ENCODE measurements at regions not wholly inside any gene's neighbourhood (a gene's known extent, or its start where the extent isn't known, plus 50 kb on each side); places are given as distances from the start of the nearest gene placed in this dataset.
A peak's percentile ranks its signal among the peaks of the same experiment; 100 is the strongest.
"Not testable (repeated sequence)": the region's sequence is repeated elsewhere in the genome, so short reads cannot be mapped to it uniquely, and the experiment has no call there.

GRCh38 chr13:33418224-33418953 lies 132.8 kb upstream of the STARD13 start:
- peak in 1 of 3 experiments; percentile 3 for DNase-seq

GRCh38 chr13:33420117-33420516 lies 134.6 kb upstream of the STARD13 start:
- not testable (repeated sequence) for DNase-seq

- DNase-seq = no peak
These were observed 140.6 kb upstream of the STARD13 start for GRCh38 chr13:33426131-33426530.

- DNase-seq = no peak
These were observed 147.8 kb upstream of the STARD13 start for GRCh38 chr13:33433316-33433715.

DNA sequence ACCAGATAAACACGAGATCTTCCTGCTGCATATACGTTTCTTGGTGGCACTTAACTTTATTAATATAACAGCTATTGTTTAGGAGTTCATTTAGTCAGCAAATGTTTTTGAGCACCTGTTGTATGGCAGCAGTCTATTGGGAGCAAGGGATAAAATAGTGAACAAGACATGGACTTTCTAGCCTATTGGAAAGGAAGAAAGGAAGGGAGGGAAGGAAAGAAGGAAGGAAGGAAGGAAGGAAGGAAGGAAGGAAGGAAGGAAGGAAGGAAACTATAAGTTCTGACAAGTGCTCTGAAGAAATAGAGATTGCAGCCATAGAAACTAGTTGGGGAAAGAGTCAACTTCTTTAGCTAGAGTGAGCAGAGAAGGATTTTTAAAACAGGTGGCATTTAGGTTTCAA lies 149.1 kb upstream of the STARD13 start:
- DNase-seq = no peak

- no peak for DNase-seq
These were observed 149.7 kb upstream of the STARD13 start for GRCh38 chr13:33435207-33435606.

GRCh38 chr13:33438918-33439317 lies 153.4 kb upstream of the STARD13 start:
- no peak for DNase-seq

DNA sequence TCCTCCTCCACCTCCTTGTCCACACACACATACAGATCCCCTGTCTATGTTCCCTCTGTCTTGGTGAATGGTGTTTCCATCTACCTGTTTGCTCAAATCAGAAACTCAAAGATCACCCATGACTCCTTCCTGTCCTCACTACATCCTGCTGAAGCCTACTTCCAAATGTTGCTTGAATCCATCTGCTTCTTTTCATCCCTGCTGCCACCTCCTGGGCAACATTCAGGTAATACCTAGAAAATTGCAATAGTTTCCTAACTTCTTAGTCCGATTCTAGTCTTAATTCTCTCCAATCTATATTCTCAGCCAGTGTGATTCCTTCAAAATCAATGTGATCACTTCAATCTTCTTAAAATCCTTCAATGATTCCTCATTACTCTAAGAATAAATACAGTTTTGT lies 155.5 kb upstream of the STARD13 start:
- peak in 1 of 3 experiments; percentile 23 for DNase-seq

DNA sequence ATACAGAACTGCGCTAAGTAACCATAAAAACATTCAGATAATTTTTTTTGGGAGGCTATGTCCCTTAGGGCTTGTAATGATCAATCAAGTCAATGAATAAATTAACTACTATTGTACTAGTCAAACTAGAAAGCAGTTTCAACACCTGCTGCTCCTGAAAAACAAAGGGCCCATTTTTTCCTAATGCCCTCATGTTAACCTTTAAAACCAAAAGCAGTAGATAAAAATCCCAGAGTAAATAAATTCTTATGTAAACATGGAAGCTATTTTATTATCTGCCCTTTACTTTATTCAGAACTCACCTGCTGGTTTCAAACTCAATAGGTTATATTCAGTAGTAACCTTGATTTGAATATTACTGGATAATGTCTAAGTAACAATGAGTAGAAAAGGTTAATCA lies 159.5 kb upstream of the STARD13 start:
- peak in 1 of 3 experiments; percentile 32 for DNase-seq

DNA sequence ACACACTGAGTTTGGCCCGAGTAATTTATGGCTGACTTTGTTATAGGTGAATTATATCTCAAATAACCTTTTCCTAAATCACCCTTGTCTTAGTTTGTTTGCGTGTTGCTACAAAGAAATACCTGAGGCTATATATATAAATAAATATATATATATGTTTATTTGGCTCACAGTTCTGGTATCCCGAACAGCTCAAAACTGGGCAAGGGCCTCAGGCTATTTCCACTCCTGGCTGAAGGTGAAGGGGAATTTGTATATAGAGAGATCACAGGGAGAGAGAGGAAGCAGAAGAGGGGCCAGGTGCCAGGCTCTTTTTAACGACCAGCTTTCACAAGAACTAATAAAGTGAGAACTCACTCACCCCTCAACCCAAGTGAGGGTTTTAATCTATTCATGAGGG lies 159.9 kb upstream of the STARD13 start:
- DNase-seq = peak in 1 of 3 experiments; percentile 27

DNA sequence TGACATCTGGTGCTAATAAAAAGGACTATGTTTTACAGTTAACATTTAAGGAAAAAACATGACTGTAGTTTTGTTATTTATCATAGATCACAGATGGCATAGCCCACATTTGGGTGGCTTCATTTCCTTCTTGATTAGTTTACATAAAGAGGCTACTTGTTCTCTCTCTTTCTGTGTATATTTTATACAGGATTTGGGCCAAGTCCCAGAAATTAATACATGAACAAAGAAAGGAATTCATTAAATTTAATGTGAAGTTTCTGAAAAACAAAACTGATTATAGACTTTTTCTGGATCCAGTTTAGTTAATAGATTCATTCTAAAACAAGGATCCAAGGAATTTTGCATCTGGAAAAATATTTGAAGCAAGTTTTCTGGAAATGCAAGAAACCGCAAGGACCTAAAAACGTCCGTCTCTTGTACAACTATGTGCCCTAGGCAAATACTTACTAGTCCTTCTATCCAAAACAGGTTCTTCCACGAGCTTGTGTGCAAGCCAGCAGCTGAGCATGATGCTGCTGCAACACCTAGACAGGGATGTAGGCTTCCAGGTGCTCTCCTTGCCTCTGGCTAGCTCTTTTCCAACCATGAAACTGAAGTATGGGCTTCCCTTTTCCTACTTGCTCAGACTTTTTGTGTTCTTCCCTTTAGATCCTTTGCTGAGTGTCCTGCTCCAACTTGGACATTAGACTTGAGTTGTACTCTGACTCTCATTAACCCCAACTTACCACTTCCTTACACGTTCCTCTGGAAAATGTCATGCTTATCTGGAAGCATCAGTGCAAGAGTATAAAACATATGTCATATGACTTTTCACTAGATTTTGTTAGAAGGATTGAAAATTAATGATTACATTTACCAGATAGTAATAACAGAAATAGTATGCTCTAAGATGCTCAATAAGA lies 161.5 kb upstream of the STARD13 start:
- no peak for DNase-seq

DNA sequence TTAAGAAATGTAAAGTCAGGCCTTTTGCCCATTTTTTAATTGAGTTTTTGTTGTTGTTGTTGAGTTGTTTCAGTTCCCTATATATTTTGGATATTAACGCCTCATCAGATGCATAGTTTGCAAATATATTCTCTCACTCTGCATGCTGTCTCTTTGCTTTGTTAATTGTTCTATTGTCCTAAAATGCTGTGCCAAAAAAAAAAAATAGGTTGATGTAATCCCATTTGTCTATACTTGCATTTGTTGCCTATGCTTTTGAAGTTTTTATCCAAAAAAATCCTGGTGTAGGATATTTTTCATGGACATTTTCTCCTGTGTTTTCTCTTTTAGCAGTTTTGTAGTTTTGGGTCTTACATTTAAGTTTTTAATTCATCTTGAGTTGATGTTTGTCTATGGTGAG lies 163.3 kb upstream of the STARD13 start:
- DNase-seq = no peak

DNA sequence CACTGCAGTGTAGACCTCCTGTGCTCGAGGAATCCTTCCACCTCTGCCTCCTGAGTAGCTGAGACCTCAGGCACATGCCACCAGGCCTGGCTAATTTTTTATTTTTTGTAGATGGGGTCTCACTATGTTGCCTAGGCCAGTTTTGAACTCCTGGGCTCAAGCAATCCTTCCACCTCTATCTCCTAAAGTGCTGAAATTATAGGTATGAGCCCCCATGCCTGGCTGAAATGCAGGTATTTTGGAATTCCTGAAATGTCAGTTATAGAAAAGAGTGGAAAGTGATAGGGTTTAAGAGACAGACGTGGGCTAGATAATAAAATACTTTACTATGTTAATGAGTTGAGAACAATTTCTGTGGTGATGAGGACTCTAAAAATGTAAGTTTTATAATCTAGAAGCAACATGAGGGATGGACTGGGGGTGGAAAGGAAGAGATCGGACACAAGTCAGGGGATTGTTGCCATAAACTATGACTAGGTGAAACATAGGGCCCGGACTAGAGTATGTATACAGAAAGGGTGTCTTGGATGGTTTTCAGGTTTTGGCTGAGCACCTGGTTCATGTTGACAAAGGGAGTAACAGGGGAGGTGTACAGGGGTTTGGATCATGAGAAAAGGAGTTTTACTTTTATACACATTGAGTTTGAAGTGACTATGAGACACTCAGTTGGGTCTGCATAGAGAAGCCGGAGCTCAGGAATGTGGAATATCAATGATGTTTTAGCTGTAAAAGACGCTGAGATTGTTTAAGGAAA lies 165.6 kb upstream of the STARD13 start:
- DNase-seq = no peak

- no peak for DNase-seq
These were observed 167.4 kb upstream of the STARD13 start for GRCh38 chr13:33452873-33453517.

- no peak for DNase-seq
These were observed 168.4 kb upstream of the STARD13 start for GRCh38 chr13:33453936-33454335.

DNA sequence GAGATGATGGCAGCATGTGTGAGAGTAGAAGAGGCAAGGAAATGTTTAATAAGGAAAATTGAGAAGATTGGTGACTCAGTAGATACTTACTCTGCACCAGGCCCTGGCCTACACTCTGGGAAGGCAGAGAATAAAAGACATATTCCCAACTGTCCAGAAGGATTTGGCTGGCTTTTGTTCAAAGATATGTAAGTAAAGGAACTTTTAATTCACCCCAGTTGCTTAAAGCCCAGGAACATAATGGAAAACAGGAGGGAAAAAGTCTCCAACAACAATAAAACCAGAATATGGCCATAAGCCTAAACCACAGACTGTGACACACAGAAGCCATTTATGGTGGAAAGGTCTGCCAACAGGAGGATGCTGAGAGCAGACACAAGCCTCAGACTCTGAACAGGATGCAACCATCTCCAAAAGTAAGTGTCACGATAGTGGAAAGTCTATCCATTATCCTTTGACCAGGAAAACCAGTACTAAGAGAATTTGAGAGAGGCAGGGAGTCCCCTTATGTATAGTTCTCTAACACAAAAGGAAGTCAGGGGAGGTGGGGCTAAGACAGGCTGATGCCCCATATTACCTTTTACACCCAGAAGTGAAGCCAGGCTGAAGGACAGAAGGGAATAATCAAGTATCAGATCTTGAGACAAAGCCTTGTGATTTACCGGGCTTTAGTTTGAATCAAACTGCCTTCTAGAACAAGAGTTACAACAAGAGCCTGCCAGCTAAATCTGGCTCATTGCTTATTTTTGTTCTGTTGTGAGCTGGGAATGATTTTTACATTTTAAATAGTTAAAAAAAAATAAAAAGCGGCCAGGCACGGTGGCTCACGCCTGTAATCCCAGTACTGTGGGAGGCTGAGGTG lies 169.5 kb upstream of the STARD13 start:
- no peak for DNase-seq

- no peak for DNase-seq
These were observed 174.1 kb upstream of the STARD13 start for GRCh38 chr13:33459702-33460101.

DNA sequence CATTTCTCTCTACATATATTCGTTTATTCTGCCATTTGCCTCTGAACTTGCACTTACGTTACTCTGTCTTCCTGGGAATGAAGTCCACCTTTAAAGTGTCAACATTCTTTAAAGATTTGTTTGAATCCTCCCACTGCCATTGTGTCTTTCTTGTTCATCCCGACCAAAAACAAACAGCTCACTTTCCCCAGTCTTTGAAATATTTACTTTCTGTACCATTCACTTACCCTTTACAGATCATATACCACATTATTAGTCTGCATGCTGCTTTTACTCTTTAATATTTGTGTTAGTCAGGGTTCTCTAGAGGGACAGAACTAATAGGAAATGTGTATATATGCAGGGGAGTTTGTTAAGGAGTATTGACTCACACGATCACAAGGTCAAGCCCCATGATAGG lies 176.6 kb upstream of the STARD13 start:
- no peak for DNase-seq

DNA sequence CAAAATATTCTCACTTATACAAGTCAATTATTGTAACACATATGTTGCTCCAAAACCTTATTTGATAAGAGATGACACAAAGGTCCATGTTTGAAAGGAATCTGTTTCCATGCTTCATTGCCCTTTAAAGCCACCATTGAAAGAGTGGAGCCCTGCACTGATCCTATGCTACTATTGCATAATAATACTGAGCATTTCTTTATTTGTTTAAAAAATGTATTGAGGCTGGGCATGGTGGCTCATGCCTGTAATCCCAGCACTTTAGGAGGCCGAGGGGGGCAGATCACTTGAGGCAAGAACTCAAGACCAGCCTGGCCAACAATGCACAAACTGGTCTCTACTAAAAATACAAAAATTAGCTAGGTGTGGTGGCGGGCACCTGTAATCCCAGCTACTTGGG lies 178.8 kb upstream of the STARD13 start:
- no peak for DNase-seq

- no peak for DNase-seq
These were observed 180.7 kb upstream of the STARD13 start for GRCh38 chr13:33466262-33466661.

DNA sequence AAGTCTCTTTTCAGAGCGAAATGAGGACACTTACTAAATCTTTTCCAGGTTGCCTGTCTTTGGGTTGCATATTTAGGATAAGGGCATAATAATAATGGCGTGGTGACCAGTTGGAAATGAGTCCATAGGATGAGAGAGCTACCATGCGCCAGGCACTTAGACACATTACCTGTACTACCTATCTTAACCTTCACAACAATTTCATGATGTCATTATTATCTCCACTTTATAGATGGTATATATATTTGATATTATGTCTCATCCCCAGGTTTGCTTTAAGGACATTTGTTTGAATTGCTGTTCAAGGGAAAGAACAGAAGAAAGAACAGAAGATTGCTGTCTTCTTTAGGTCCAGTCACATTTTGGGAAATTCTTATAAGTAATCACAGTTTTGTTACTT lies 182.0 kb upstream of the STARD13 start:
- no peak for DNase-seq

- DNase-seq = no peak
These were observed 185.6 kb upstream of the STARD13 start for GRCh38 chr13:33471204-33471603.

All from NCI-H1417 (cell line).